ENCODE measurements at regions not wholly inside any gene's neighbourhood (a gene's known extent, or its start where the extent isn't known, plus 50 kb on each side); places are given as distances from the start of the nearest gene placed in this dataset.
A peak's percentile ranks its signal among the peaks of the same experiment; 100 is the strongest.

DNA sequence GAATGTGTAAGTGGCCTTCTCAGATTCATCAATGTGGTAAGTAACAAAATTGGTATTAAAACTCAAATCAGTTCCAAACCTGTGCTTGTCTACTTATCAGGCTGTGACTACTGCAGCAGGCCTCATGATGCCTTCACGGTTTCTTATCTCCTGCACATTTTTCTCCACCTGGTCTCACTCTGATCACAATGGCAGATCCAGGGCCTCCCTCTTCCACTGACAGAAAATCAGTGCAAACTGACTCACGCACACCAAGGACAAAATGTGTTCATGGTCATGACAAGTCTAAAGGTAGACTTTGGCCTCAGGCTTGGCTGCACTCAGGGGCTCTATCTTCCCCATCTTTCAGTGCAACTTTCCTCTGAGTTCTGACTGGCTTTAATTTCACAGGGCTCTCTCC, 56.7 kb upstream of the ATP1A1 start:
- TF ChIP-seq POLR2A (IDR thresholded peaks at IDR 0.05; ENCODE audit: insufficient read depth in 1 of 2, low read depth in 2 of 2, low read length in 2 of 2) = no peak
- no peak for TF ChIP-seq POLR2AphosphoS5 (IDR thresholded peaks at IDR 0.05; ENCODE audit: low read depth, low read length)
- no peak for TF ChIP-seq ZNF354B (CRISPR knock-in tag; IDR thresholded peaks at IDR 0.05)
- TF ChIP-seq ELF1 (CRISPR knock-in tag; IDR thresholded peaks at IDR 0.05) = no peak
- no peak for TF ChIP-seq MYNN (CRISPR knock-in tag; IDR thresholded peaks at IDR 0.05; ENCODE audit: low read depth)
- TF ChIP-seq ZNF343 (CRISPR knock-in tag; IDR thresholded peaks at IDR 0.05) = no peak
- no peak for TF ChIP-seq NFYB (CRISPR knock-in tag; IDR thresholded peaks at IDR 0.05)
- no peak for TF ChIP-seq GTF3A (CRISPR knock-in tag; conservative IDR thresholded peaks at IDR 0.05)
- TF ChIP-seq ZFP37 (CRISPR knock-in tag; IDR thresholded peaks at IDR 0.05; ENCODE audit: borderline replicate concordance) = no peak
- peak; percentile 91 for TF ChIP-seq ZBTB43 (CRISPR knock-in tag; conservative IDR thresholded peaks at IDR 0.05)
- TF ChIP-seq, protein P1, sequence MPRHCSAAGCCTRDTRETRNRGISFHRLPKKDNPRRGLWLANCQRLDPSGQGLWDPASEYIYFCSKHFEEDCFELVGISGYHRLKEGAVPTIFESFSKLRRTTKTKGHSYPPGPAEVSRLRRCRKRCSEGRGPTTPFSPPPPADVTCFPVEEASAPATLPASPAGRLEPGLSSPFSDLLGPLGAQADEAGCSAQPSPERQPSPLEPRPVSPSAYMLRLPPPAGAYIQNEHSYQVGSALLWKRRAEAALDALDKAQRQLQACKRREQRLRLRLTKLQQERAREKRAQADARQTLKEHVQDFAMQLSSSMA (CRISPR knock-in tag; IDR thresholded peaks at IDR 0.05) = no peak
- no peak for TF ChIP-seq CEBPB (IDR thresholded peaks at IDR 0.05; ENCODE audit: borderline replicate concordance, low read depth, low read length)
- TF ChIP-seq, protein P2, sequence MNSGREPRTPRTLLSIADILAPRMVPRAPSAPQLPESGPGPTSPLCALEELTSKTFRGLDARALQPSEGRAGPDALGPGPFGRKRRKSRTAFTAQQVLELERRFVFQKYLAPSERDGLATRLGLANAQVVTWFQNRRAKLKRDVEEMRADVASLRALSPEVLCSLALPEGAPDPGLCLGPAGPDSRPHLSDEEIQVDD (CRISPR knock-in tag; IDR thresholded peaks at IDR 0.05; ENCODE audit: borderline replicate concordance) = no peak
